Breast epithelium (tissue), 4 donors: ENCODE measurements at regions not wholly inside any gene's neighbourhood (a gene's known extent, or its start where the extent isn't known, plus 50 kb on each side); places are given as distances from the start of the nearest gene placed in this dataset.
"Not testable (repeated sequence)": the region's sequence is repeated elsewhere in the genome, so short reads cannot be mapped to it uniquely, and the experiment has no call there.

Source experiments
- DNase-seq, 2 donors: peaks; one replicate each; pipeline ENCODE4 v3.0.0-alpha.2; 2019; ENCODE audit warnings: low spot score in 2 of 2
- H3K27ac ChIP-seq, 2 donors: fragments of 200-600 bp; sonication (generic) in 1 of 2; one replicate each; pipeline ENCODE4 v1.5.1; 2016 to 2019; ENCODE audit warnings: mild to moderate bottlenecking in 1 of 2
- H3K27me3 ChIP-seq, 2 donors: fragments of 200-600 bp; sonication (generic) in 1 of 2; one replicate each; pipeline versions ENCODE4 v1.5.1 to v1.6.0; 2017 to 2019; ENCODE audit warnings: control low read depth in 1 of 2, mild to moderate bottlenecking in 1 of 2
- H3K36me3 ChIP-seq: fragments of 200-600 bp; one replicate; pipeline ENCODE4 v1.5.1; 2019
- H3K4me1 ChIP-seq, 2 donors: fragments of 200-600 bp; sonication (generic); one replicate each; pipeline ENCODE4 v1.5.1; 2016 to 2019; ENCODE audit warnings: control low read depth in 1 of 2
- H3K4me3 ChIP-seq, 3 donors: fragments of 200-600 bp; sonication (generic); 1 replicate in 2 of 3; 2 replicates in 1 of 3; pipeline ENCODE4 v1.5.1; 2016 to 2019; ENCODE audit warnings: mild to moderate bottlenecking in 3 of 3, moderate library complexity in 2 of 3
- H3K9me3 ChIP-seq, 2 donors: fragments of 200-600 bp; sonication (generic) in 1 of 2; one replicate each; pipeline ENCODE4 v1.5.1; 2016 to 2019; ENCODE audit warnings: control low read depth in 1 of 2
- CTCF ChIP-seq, 3 donors: fragments of 450-650 bp; IDR thresholded peaks; one replicate each; pipeline ENCODE4 v1.5.1; 2016 to 2017; ENCODE audit warnings: antibody characterized with exemption in 3 of 3, mild to moderate bottlenecking in 3 of 3, moderate library complexity in 3 of 3
- POLR2A ChIP-seq: fragments of 450-650 bp; IDR thresholded peaks from one replicate; pipeline ENCODE4 v1.6.1; 2016; ENCODE audit warnings: antibody characterized with exemption, mild to moderate bottlenecking, moderate library complexity
- POLR2AphosphoS5 ChIP-seq, 3 donors: sonication (generic); formaldehyde crosslinking; IDR thresholded peaks; one replicate each; pipeline ENCODE4 v1.6.1; 2017; ENCODE audit warnings: antibody characterized with exemption in 3 of 3
- intact Hi-C: fragments of 100-400 bp; cut with DNase I; formaldehyde crosslinking; loops from one replicate; pipeline ENCODE4 v1.15.1; 2023; ENCODE audit warnings: low total_unique reads

GRCh38 chr11:21775911-21776310, 417.0 kb upstream of the ANO5 start:
- Histone ChIP-seq H3K9me3 (peaks cover 0 to 6% of the 10 kb centered on the region in 2 donors), H3K36me3 (no peaks in the 10 kb centered on the region), H3K4me1 (no peaks in the 10 kb centered on the region), H3K27me3 (no peaks in the 10 kb centered on the region), H3K4me3 (no peak overlapping the region), H3K27ac (no peak overlapping the region)
- no peak for DNase-seq
- TF ChIP-seq CTCF (IDR thresholded peaks at IDR 0.05), result no peak
- TF ChIP-seq POLR2A, result no peak
- no peak for TF ChIP-seq POLR2AphosphoS5 (IDR thresholded peaks at IDR 0.05)
- intact Hi-C loops, result no loop called here

GRCh38 chr11:21783954-21784353, 408.9 kb upstream of the ANO5 start:
- intact Hi-C loops, result no loop called here
- no peak for TF ChIP-seq POLR2AphosphoS5 (IDR thresholded peaks at IDR 0.05)
- no peak for TF ChIP-seq POLR2A
- TF ChIP-seq CTCF (IDR thresholded peaks at IDR 0.05), result no peak
- H3K27ac ChIP-seq, result no peak overlapping the region
- H3K4me1 ChIP-seq, result no peaks in the 10 kb centered on the region
- no peaks in the 10 kb centered on the region for H3K36me3 ChIP-seq
- H3K27me3 ChIP-seq, result no peaks in the 10 kb centered on the region
- H3K4me3 ChIP-seq, result no peak overlapping the region
- no peak for DNase-seq
- peaks cover 0 to 3% of the 10 kb centered on the region in 2 donors for H3K9me3 ChIP-seq

- no peaks in the 10 kb centered on the region for H3K36me3 ChIP-seq
- TF ChIP-seq POLR2A, result no peak
- TF ChIP-seq POLR2AphosphoS5 (IDR thresholded peaks at IDR 0.05), result no peak
- no peak for TF ChIP-seq CTCF (IDR thresholded peaks at IDR 0.05)
- H3K27me3 ChIP-seq, result no peaks in the 10 kb centered on the region
- no peak for DNase-seq
- no peaks in the 10 kb centered on the region for H3K4me1 ChIP-seq
- H3K9me3 ChIP-seq, result peaks cover 0 to 9% of the 10 kb centered on the region in 2 donors
- intact Hi-C loops, result no loop called here
- H3K27ac ChIP-seq, result no peak overlapping the region
- H3K4me3 ChIP-seq, result no peak overlapping the region
Measured at GRCh38 chr11:21785351-21785750, 407.5 kb upstream of the ANO5 start.

- DNase-seq, result no peak
- intact Hi-C loops, result no loop called here
- no peak for TF ChIP-seq CTCF (IDR thresholded peaks at IDR 0.05)
- no peak for TF ChIP-seq POLR2A
- TF ChIP-seq POLR2AphosphoS5 (IDR thresholded peaks at IDR 0.05), result no peak
- Histone ChIP-seq H3K4me1 (no peaks in the 10 kb centered on the region), H3K9me3 (peaks cover 0 to 4% of the 10 kb centered on the region in 2 donors), H3K27ac (no peak overlapping the region), H3K4me3 (no peak overlapping the region), H3K36me3 (no peaks in the 10 kb centered on the region), H3K27me3 (no peaks in the 10 kb centered on the region)
Measured at GRCh38 chr11:21794306-21794705, 398.6 kb upstream of the ANO5 start.

- DNase-seq, result no peak
- Histone ChIP-seq H3K36me3 (no peaks in the 10 kb centered on the region), H3K27ac (no peak overlapping the region), H3K27me3 (no peaks in the 10 kb centered on the region), H3K4me1 (no peaks in the 10 kb centered on the region), H3K4me3 (no peak overlapping the region), H3K9me3 (no peaks in the 10 kb centered on the region)
- intact Hi-C loops, result no loop called here
- no peak for TF ChIP-seq POLR2A
Measured at GRCh38 chr11:21798216-21798615, 394.7 kb upstream of the ANO5 start.

GRCh38 chr11:21804523-21804922, 388.4 kb upstream of the ANO5 start:
- H3K27ac ChIP-seq, H3K4me1 ChIP-seq, intact Hi-C loops, DNase-seq, H3K36me3 ChIP-seq, H3K9me3 ChIP-seq, H3K27me3 ChIP-seq, H3K4me3 ChIP-seq: not testable (repeated sequence)
